UCSD-AML1 (cell line): ENCODE measurements at regions not wholly inside any gene's neighbourhood (a gene's known extent, or its start where the extent isn't known, plus 50 kb on each side); places are given as distances from the start of the nearest gene placed in this dataset.
"Not testable (repeated sequence)": the region's sequence is repeated elsewhere in the genome, so short reads cannot be mapped to it uniquely, and the experiment has no call there.

Experiments used
- DNase-seq: peaks from one replicate; lab custom pipeline; 2025; ENCODE audit not compliant: unreplicated experiment; lab: John Stamatoyannopoulos, UW

DNA sequence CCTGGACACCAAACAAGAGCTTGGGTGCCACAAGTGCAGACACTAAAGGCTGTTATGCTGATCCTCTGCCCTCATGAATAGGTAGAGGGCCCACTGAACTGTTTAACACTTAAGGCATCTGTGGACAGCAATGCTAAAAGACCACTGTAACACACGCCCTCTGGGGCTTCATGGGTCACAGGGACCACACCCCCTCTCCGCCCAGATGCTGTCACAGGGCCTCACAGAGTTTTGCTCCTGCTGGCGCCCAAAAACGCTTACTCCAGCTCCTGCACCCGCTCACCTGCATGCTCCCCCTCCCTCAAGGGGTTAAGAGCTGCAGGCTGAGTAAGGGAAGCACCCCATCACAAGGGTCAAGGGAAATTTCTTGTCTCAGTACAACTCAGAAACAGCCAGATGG, 141.8 kb upstream of the NUDT4 start:
- DNase-seq, result no peak

GRCh38 chr12:93237235-93237915, 140.3 kb upstream of the NUDT4 start:
- no peak for DNase-seq

DNA sequence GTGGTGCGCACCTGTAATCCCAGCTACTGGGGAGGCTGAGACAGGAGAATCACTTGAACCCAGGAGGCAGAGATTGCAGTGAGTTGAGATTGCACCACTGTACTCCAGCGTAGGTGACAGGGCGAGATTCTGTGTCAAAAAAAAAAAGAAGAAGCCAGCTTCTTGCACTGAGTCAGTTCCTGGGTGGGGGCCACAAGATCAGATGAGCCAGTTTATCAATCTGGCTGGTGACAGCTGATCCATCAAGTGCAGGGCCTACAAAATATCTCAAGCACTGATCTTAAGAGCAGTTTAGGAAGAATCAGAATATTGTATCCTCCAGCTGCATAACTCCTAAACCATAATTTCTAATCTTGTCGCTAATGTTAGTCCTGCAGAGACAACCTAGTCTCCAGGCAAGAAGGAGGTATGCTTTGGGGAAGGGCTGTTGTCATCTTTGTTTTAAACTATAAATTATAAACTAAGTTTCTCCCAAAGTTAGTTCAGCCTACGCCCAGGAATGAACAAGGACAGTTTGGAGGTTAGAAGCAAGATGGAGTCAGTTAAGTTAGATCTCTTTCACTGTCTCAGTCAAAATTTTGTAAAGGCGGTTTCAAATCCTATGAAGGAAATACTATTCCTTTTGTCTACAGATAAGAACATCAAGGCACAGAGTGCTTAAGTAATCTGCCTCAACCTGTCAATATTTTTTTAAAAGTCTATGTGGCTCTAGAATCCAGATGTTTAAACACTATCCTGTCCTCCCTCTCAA, 139.0 kb upstream of the NUDT4 start:
- DNase-seq, result not testable (repeated sequence)

- DNase-seq, result not testable (repeated sequence)
Observed at GRCh38 chr12:93239789-93240188, 137.9 kb upstream of the NUDT4 start.

DNA sequence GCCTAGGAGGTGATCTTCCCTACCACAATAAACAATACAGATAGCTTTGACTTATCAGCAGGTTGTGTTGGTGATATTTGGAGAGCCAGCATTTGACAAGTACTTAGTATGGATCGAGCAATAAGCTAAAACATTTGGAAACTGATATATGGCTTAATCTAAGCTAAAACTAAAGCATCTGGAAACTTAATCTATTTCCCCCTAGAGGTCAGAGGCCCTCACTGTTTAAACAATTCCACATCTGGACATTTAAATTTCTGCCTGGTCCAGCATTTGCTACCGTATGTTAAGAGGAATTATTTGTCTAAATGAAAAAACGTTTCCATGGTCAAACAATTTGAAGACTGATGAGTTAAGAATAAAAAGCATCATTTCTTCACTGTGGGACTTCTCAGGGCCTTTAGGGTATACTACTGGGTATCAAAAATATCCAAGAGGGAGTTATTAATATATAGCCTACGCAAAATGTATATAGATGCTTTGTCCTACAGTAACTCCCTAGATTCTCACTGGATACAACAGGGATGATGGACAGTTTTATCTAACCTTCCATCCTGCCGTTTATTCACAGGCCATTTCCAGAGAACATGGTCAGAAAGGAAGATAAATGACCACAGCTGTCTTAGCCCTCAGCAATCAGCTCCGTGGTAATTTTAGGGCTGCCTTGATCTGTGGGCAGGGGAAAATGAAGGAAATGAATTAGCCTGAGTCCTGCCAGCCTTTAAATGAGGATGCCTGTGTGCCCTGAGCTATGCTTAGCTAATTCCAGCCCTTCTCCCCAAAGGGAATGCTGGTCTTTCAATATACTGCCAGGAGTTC, 135.4 kb upstream of the NUDT4 start:
- DNase-seq, result no peak

- DNase-seq, result no peak
Observed at GRCh38 chr12:93243382-93243688, 134.4 kb upstream of the NUDT4 start.

- no peak for DNase-seq
Observed at GRCh38 chr12:93243689-93244513, 133.8 kb upstream of the NUDT4 start.

GRCh38 chr12:93244514-93245077, 133.1 kb upstream of the NUDT4 start:
- DNase-seq, result no peak

- DNase-seq, result no peak
Observed at GRCh38 chr12:93245543-93245942, 132.2 kb upstream of the NUDT4 start.

DNA sequence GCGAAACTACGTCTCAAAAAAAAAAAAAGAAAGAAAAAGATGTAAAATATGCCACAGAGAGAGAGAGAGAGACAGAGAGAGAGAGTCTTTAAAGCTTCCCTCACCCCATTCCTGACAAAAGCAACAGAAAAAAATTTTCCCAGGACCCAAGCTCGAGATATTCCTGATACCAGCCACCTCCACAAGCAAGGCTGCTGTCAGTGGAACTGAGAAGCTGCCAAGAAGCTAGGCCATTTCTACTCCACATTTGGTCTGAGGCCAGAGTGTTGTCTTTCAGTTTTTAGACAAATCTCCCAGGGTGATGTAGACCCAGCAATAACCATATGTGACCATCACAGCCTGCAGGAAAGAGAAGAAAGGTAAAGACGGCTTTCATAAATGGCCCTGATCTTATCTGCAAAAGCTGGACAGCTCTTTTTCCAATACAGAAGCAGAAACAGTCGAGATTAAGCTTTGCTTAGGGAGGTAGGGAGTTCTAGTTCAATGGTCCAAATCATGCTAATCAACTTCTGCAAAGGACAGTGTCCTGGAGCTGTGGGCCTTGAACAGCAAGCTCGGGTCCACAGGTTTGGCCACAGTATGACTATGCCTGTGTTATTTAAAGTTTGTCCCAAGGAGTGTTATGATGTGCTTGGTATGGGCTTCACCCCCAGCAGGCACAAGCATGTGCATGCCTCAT, 130.3 kb upstream of the NUDT4 start:
- DNase-seq, result no peak

DNA sequence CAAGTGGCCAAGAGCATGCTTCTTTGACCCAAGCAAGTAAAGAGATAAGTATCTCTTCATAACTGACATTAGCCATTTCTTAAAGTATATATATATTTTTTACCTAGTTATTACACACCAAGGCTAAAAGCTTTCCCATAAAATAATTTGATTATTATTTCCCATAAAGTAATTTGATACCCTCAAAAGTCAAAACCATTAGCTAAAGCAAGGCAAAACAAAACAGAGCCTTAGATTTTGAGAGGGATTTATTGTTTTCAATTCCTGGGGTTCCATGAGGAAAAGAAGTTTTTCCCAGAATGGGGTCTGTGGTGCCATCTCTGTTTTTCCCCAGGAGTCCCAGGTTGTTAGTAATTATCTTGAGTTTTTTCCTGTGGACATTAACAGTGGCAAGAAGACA, 125.5 kb upstream of the NUDT4 start:
- no peak for DNase-seq

GRCh38 chr12:93254911-93255310, 122.8 kb upstream of the NUDT4 start:
- DNase-seq, result no peak

DNA sequence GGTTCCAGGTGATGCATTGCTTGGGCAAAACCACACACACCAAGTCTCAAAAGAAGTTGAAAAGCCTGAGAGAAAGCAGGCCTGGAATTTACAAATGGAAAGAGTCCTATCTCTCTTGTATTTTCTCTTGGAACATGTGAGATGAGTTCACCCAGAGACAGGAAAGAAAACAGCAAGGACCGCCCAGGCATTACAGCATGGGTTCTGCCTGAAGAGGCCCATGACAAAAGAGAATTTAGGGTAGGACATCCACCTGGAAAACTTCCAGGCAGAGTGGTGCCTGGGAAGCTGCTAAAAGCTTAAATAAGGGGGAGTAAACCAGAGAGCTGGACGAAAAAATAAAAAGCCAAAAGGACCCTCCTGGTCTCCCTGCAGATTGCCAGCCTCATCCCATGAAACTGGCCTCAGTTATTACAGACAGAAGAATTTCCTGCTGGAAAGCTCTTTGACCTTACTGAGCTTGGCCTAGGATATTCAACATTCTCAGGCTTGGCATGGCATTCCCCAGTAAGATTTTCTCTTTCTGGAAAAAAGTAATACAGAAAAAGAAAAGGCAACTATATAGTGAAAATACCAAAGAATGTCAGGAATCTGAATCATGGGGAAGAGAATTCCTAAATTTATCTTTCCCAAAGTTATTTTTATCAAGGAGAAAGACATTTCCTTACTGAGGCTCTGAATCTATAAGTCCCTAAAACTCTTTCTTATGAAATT, 121.3 kb upstream of the NUDT4 start:
- no peak for DNase-seq

DNA sequence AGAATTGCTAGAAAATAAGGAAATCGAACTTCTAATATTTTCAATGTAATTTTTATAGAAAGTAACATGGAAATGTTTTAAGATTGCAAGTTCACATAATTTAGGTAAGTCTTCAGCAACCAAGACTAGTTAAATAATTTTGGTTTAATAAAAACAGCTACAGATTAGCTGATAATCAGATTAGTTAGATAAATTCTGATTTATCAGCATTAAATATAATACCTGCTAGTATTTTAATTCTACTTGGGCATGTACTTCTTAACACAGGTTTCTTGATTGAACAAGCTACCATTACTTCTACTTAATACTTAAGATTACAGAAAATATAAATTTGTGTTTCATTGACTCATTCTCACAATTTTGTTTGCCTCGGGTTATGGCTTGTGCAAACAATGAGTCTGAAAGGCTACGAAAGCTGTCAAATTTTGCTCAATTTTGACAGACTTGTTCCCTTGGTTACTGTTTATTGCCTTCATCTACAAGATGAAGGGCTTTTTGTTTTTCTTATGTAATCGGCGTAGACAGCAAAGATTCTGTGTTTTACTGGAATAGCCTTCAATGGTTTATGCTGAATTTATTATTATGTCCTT, 116.1 kb upstream of the NUDT4 start:
- no peak for DNase-seq

DNA sequence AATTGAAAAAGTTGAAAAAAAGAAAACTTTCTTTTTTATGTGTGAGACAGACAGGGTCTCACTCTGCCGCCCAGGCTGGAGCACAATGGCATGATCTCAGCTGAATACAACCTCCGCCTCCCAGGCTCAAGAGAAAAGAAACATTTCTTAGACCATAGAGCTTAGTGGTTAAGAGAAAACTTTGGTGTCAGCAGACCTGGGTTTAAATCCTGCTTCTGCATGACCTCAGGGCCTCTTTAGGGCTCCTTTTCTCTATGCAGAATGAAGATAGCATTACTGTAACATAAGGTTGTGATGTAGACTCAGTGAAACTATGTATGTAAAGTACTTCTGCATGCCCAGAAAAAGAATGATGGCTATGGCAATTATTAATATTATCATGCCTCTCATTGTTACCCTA, 104.7 kb upstream of the NUDT4 start:
- no peak for DNase-seq

GRCh38 chr12:93273834-93274564, 103.7 kb upstream of the NUDT4 start:
- no peak for DNase-seq

DNA sequence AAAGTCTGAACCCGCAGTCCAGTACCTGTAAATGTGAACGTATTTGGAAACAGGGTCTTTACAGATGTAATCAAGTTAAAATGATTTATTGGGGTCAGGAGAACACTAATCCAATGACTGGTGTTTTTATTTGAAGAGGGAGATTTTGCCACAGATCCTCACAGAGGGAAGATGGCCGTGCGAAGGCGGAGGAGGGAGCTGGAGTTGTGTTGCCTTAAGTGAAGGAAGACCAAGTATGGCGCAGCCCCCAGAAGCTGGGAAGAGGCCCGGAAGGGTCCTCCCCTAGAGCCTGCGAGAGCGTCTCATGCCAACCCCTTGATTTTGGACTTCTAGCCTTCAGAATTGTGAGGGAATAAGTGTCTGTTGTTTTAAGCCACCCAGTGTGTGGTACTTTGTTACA, 102.8 kb upstream of the NUDT4 start:
- no peak for DNase-seq

- no peak for DNase-seq
Observed at GRCh38 chr12:93275589-93275988, 102.1 kb upstream of the NUDT4 start.
